ENCODE measurements at regions not wholly inside any gene's neighbourhood (a gene's known extent, or its start where the extent isn't known, plus 50 kb on each side); places are given as distances from the start of the nearest gene placed in this dataset.

- no peak for DNase-seq (ENCODE audit: low read depth)
- TF ChIP-seq, protein P1, sequence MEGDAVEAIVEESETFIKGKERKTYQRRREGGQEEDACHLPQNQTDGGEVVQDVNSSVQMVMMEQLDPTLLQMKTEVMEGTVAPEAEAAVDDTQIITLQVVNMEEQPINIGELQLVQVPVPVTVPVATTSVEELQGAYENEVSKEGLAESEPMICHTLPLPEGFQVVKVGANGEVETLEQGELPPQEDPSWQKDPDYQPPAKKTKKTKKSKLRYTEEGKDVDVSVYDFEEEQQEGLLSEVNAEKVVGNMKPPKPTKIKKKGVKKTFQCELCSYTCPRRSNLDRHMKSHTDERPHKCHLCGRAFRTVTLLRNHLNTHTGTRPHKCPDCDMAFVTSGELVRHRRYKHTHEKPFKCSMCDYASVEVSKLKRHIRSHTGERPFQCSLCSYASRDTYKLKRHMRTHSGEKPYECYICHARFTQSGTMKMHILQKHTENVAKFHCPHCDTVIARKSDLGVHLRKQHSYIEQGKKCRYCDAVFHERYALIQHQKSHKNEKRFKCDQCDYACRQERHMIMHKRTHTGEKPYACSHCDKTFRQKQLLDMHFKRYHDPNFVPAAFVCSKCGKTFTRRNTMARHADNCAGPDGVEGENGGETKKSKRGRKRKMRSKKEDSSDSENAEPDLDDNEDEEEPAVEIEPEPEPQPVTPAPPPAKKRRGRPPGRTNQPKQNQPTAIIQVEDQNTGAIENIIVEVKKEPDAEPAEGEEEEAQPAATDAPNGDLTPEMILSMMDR (conservative IDR thresholded peaks at IDR 0.05; ENCODE audit: control insufficient read depth, insufficient read depth, low read depth, low read length) = no peak
- no peak overlapping the region for H3K4me3 ChIP-seq (ENCODE audit: control insufficient read depth, low read depth, low read length)
These were observed 150.4 kb upstream of the PCDH10 start for GRCh38 chr4:132998585-132999230.

- H3K4me3 ChIP-seq (ENCODE audit: control insufficient read depth, low read depth, low read length) = no peak overlapping the region
- DNase-seq (ENCODE audit: low read depth) = no peak
- TF ChIP-seq, protein P1 (conservative IDR thresholded peaks at IDR 0.05; ENCODE audit: control insufficient read depth, insufficient read depth, low read depth, low read length) = no peak
These were observed 149.1 kb upstream of the PCDH10 start for GRCh38 chr4:133000012-133000411.

GRCh38 chr4:133003169-133003568 lies 145.9 kb upstream of the PCDH10 start:
- DNase-seq (ENCODE audit: low read depth) = no peak
- no peak overlapping the region for H3K4me3 ChIP-seq (ENCODE audit: control insufficient read depth, low read depth, low read length)
- TF ChIP-seq, protein P1 (conservative IDR thresholded peaks at IDR 0.05; ENCODE audit: control insufficient read depth, insufficient read depth, low read depth, low read length) = no peak

DNA sequence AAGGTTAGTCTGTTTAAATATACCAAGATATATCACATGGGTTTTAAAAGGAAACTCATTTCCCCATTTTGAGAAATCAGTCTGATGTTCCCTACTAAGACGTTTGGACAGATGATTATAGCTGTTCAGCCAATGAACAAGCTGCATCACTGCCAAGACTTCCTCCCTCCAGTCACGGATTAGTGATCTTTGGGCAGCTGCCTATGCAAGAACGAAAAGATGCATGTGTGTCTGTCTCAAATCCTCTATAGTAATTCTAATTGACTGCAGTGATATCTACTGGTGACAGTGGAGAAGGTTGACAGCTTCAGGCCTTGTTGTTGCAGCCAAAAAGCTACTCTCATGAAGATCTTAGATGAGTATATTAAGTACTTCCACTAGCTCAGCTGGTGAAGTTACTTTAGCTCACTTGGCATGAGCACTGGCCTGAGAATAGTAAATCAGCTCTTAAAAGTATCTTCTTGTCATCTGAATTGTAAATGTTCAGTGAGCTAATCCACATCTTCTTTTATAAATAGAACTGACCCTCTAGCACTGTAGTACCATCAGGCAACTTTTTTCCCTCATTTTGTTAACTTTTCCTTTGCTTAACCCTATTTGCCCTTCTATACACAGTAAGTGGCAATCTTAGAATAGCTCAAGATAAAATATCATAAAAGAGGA lies 134.5 kb upstream of the PCDH10 start:
- no peak for DNase-seq (ENCODE audit: low read depth)
- no peak overlapping the region for H3K4me3 ChIP-seq (ENCODE audit: control insufficient read depth, low read depth, low read length)
- TF ChIP-seq, protein P1 (conservative IDR thresholded peaks at IDR 0.05; ENCODE audit: control insufficient read depth, insufficient read depth, low read depth, low read length) = no peak

DNA sequence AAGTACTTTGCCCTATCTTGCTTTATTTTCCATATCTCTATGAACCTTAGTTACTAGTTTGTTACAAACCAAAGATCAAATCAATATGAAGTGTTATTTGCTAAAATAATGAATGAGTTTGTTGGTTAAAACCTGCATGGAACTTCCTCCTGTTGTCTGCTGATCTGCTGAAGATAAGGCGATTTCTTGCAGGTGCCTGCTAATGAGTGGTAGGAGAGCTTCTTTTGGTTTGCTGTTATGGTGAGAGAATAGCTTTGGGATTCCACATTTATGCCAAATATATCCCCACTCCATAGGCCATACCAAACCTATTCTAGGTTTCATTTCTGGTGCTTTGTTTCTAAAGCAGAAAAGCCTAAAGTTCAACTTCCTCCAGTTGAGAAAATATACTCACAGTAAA lies 103.8 kb upstream of the PCDH10 start:
- TF ChIP-seq, protein P1 (conservative IDR thresholded peaks at IDR 0.05; ENCODE audit: control insufficient read depth, insufficient read depth, low read depth, low read length) = no peak
- DNase-seq (ENCODE audit: low read depth) = no peak
- no peak overlapping the region for H3K4me3 ChIP-seq (ENCODE audit: control insufficient read depth, low read depth, low read length)

GRCh38 chr4:133046156-133046555 lies 102.9 kb upstream of the PCDH10 start:
- H3K4me3 ChIP-seq (ENCODE audit: control insufficient read depth, low read depth, low read length) = no peak overlapping the region
- no peak for DNase-seq (ENCODE audit: low read depth)
- TF ChIP-seq, protein P1 (conservative IDR thresholded peaks at IDR 0.05; ENCODE audit: control insufficient read depth, insufficient read depth, low read depth, low read length) = no peak

All from fibroblast of mammary gland (primary cell).